ENCODE measurements at regions not wholly inside any gene's neighbourhood (a gene's known extent, or its start where the extent isn't known, plus 50 kb on each side); places are given as distances from the start of the nearest gene placed in this dataset.

DNA sequence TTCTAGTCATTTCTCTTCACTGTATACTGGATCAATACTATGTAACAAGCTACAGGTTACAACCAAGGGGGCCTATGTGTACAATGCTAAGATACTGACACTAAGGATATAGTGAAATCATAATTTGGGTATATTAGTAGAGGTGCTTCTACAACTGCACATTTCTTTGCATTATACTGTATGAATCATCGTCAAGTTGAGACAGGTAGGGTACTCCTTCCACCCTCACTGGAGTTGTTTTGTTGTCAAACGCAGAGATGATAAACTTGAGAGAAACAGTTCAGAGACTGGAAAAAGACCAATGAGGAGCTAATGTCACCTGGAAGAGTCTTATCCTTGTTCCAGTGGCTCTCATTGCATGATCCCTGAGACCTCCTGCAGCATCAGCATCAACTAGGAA lies 208.2 kb upstream of the PRPS1L1 start:
- DNase-seq (ENCODE audit: low spot score in 2 of 2) (no peak), FAIRE-seq (no peak)

DNA sequence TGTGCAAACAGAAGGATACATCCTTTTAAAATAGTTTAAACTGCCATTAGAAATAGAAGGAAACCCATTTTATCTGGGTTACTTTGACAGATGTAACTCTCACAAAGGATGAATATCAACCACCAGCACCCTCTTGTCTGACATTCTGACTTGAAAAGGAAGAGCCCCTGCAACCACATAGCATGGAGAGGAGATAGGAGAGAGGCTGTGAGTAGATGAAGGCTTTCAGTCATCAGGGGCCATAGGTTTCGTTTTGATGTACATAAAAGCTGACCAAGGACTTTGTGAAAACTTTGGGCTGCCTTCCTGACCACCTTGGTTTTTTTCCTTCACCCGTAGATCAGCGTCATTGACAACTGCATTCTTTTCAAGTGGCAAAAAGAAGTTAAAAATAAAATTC lies 211.6 kb upstream of the PRPS1L1 start:
- FAIRE-seq (no peak), DNase-seq (ENCODE audit: low spot score in 2 of 2) (no peak)

DNA sequence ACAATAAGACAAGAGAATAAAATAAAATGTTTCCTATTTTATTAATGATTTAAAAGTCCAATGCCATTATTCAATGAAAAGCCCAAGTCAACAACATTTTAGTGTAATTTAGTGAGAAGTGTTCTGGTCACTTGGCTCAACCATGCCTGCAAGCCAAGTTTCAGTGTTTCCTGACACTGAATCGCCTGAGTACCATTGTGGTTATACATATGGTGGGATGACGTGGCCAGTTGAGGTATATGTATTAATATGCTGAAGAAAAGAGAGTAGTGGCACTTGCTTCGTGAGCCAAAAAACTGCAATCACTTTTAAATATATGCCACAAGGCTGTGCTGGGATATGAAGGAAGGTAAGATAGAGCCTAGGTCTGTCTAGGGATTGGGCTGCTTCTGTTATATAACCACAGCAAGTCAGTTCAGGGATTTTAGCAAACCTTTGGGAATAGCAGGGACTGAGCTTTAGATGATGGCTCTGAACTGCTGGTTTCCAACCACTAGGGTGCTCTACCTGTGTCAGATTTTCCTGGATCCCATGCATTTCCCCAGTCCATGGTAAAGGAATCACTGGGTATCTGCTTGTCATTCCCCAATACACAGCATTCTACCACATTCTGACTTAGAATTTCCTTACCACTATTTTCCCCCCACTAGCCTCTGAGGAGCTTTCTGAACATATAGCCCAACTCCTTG lies 214.0 kb upstream of the PRPS1L1 start:
- DNase-seq (ENCODE audit: low spot score in 2 of 2) (no peak), FAIRE-seq (no peak)

DNA sequence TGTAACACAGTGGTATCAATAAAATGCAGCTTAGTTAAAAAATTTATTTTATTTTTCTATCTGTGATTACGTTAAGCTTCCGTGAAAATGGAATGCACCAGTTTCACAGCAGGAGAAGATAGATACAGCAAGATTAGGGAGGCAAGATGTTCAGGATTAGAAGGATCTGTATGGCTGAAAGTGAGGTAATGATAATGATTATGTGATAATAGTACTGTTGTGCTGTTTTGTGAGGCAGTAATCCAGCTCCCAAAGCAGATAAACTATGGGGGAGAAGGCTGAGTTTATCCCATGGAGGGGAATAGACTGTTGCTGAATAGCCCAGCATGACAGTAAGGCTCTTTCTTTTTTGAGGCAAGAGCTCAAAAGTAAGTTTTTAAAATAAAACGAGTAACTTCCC lies 216.1 kb upstream of the PRPS1L1 start:
- DNase-seq (ENCODE audit: low spot score in 2 of 2) (no peak), FAIRE-seq (no peak)

DNA sequence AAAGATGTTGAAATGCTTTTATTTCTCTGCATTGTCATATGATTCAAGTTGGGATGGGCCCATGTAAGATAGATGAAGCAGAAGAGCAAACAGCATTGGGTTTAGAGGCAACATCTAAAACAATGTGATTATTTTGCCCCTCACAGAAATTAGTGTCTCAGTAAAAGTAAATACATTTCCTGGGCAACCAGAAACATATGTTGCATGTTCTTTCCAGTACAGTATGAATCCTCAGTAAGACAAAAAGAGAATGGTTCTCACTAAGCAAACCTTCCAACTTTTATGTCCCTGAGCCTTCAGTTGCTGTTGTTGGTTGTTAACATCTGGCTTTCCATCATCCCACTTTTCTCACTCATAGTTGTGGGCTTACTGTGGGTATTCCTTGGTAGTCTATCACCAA lies 222.5 kb upstream of the PRPS1L1 start:
- FAIRE-seq: no peak
- no peak for DNase-seq (ENCODE audit: low spot score in 2 of 2)

DNA sequence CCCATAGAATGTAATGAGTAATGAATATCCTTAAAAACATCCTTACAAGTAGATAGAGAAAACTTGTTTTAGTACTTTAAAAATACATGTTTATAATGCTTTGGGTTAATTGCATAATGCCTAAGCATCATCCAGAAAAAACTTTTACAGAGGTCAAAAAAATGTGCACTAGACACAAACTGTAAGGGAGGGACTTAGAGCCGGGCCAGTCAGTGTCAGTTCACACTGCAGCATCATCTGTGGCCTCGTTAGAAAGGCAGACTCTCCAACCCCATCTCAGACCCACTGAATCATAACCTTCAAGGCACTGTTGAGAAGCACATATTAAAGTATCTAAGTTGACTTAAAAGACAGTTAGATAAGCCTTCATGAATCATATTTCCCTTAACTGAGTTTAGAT lies 230.1 kb upstream of the PRPS1L1 start:
- FAIRE-seq (no peak), DNase-seq (ENCODE audit: low spot score in 2 of 2) (no peak)

DNA sequence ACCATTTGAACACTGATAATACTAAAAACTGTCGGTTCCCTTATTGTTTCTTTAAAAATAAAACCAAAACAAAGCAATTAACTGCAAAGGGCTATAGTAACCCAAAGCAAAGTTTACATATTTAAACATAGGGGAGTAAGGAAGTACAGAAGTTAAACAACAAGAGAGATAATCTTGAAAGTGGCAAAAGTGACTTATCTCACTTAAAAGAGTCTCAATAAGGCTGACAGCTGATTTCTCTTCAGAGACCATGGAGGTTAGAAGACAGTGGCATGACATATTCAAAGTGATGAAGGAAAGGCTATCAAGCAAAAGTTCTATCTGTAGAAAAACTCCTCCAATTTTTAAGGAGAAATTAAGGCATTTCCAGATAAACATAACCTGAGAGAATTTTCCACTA lies 233.5 kb upstream of the HDAC9 start:
- FAIRE-seq (no peak), DNase-seq (ENCODE audit: low spot score in 2 of 2) (no peak)

DNA sequence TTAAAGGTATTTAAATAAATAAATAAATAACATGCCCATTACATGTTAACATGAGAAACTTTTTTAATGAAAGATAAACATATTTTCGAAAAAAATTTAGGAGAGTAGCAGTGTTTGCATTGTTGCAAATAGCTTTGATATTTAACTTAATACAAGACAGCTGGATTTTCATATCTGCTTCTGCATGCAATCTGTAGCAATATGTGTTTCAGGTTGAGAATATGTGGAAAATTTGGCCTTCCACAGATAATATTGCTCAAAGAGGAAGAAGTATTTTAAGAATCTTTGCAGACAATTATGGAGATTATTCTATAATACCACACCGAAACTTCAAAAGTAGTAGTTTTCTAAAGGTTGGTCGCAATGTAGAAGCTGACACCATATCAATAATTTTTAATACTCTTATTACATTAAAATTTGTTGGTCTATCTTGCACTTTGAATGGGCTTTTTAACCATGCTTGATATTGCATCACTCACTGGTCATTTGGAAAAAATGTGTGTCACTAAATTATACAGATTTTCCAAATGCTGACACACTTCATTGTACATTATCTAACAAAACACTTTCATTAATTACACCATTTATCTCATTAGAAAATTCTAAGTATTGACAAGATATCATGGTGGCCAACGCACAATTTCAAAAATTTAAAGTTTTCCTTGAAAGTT lies 229.8 kb upstream of the HDAC9 start:
- FAIRE-seq: no peak
- DNase-seq (ENCODE audit: low spot score in 2 of 2): no peak

DNA sequence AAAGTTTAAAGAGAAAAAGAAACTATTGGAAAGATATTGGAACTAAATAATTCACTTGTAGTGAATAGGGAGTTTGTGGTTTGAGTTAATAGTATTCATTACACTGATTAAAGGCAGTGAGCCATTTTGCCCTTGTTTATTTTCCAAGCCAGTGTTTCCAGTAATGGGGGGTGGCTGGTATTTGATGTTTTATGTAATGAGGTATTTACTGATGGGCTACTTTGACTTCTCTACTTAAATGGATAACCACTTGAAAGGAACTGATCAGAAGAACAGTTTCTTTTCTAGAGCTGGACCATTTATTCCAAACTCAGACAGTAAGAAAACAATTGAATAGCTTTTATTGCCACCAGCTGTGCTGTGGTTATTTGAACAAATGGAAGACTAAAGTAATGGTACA lies 227.0 kb upstream of the HDAC9 start:
- no peak for FAIRE-seq
- DNase-seq (ENCODE audit: low spot score in 2 of 2): no peak

DNA sequence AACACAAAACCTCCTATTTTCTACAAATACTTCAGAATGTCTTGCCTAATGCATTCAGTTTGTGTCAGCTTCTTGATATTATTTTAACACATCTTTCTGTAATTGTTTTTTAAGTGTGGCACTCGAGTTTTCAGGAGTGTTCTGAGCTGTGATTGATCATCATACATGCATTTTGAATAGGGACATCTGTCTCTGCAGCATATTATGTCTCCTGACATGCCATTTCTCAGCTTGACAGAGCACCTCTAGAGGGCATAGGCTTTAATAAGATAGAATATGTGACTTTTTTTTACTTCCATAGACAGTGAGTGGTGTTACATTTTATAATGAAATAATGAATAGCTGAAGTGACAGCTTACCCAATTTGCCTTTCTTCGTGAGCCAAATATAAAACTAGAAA lies 219.2 kb upstream of the HDAC9 start:
- no peak for FAIRE-seq
- no peak for DNase-seq (ENCODE audit: low spot score in 2 of 2)

DNA sequence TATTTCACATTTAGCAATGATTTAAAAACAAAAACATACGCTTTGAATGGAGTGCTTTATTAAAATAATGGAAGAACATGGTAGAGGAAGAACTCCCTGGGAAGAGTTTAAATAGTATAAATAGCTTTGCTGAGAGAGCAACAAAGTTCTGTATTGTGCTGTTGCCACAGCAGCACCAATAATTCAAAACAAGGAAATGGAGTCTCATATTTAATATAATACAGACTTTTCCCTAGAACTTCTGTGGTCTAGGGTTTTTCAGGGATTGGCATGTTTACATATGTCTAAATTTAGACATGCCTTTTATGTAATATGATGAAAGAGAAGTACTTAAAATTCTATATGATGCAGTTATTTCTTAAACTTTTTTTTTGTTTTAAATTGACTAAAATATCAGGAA lies 217.2 kb upstream of the HDAC9 start:
- no peak for FAIRE-seq
- DNase-seq (ENCODE audit: low spot score in 2 of 2): no peak

DNA sequence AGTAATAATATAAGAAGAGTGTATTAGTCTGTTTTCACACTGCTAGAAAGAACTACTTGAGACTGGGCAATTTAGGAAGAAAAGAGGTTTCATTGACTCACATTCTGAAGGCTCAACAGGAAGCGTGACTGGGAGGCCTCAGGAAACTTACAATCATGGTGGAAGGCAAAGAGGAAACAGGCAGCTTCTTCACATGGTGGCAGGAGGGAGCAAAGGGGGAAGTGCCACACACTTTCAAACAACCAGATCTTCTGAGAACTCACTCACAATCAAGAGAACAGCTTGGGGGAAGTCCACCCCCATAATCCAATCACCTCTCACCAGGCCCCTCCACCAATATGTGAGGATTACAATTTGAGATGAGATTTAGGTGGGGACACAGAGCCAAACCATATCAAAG lies 212.5 kb upstream of the HDAC9 start:
- DNase-seq (ENCODE audit: low spot score in 2 of 2): no peak
- no peak for FAIRE-seq

DNA sequence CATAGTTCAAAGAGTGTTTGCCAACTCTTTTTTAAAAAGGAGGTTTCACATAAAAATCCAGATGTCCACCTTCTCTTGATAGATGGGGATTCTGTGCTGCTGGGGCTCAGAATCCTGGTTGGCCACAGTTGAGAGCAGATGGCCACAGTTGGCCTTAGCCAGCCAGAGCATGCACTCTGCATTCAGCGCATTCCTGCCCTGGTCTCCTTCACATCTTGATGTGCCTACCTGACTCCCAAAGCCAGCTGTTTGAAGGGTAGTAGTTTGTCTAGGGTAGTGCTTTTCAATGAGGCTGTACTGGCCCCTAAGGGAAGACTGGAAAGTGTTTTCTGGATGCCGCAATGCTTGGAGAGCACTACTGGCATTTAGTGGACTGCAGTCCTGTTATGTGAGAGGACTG lies 208.1 kb upstream of the HDAC9 start:
- FAIRE-seq (no peak), DNase-seq (ENCODE audit: low spot score in 2 of 2) (no peak)

DNA sequence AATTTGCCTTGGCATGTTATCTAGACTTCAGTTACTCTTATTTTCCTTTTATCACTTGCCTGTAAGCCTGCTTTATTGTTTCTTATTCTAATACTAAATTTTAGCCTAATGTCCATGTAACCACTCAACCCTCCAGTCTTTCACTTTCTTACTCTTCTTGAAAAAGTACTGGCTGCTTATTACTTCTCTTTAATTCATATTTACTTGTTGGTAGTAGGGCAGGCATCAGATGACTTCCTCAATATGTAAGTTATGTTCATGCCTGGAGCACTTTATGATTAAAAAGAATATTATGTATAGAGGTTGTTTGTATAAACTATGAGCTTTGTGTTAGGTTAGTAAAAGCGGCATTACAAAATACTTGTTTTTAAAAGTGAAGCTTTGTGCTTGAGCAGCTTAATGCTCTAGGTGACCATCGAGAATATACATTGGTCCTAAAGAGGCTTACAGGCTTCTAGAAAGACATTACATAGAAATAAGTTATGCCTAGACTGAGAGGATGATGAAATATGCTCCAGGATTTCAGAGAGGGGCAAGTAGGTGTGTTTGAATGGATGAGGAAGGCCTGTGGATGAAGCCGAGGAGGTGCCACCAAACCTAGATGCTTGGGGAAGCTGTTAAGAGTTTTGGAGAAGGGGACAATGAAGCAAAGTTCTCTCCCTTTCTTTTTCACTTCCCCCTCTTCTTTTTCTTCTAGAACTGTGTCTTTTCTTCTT lies 207.1 kb upstream of the HDAC9 start:
- DNase-seq (ENCODE audit: low spot score in 2 of 2) (no peak), FAIRE-seq (no peak)

DNA sequence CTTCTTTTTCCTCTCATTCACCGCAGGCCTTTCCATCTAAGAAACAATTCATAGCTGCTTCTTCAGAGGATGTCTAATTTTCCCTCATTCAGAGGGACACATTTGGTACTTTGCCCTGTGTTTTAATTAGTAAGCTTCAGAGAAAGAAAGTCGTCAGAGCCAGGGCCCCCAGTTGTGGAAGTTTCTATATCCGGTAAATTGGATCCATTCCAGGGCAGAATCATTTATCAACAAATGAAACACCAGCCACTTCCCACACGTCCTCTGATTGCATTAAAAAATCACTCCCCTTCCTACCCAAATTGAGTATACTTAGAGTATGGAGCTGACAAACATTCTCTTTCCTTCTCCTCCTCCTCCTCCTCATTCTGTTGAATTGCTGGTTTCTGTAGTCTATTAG lies 205.8 kb upstream of the HDAC9 start:
- DNase-seq (ENCODE audit: low spot score in 2 of 2): no peak
- FAIRE-seq: no peak

DNA sequence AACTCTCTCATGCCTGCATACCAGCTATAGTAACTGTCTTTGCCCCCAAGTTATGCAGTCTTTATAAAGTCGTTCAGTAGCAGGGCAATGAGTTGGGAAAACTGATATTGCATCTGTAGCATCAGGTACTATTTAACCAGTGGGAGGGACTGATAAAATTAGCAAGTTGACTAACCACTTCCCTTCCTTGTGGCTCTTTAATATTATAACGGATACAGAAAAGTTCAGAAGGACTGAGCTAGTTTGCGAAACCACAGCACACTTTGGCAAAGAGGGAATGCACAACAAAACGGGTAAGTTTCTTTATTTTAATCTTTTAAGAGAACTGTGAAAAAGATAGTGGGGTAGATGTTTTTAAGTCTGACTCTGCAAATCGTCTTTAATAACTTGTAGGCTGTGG lies 205.3 kb upstream of the HDAC9 start:
- no peak for DNase-seq (ENCODE audit: low spot score in 2 of 2)
- FAIRE-seq: no peak

DNA sequence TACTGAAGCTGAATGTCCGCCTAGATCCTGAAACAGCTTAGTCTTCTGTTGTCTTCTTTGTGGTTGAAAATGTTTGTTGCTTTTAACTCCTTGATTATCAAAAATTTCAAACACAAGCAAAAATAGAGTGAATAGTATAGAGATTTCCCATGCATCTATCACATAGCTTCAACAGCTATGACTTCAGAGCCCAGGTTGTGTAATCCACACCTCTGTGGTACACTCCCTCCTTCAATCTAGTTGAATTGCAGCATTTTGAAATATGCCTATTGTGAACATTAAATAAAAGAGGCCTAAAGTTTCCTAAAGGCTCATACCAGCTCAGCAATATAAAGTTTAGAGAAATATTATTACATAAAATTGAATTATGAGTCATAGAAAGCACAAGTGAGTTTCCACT lies 204.7 kb upstream of the HDAC9 start:
- FAIRE-seq (no peak), DNase-seq (ENCODE audit: low spot score in 2 of 2) (no peak)

DNA sequence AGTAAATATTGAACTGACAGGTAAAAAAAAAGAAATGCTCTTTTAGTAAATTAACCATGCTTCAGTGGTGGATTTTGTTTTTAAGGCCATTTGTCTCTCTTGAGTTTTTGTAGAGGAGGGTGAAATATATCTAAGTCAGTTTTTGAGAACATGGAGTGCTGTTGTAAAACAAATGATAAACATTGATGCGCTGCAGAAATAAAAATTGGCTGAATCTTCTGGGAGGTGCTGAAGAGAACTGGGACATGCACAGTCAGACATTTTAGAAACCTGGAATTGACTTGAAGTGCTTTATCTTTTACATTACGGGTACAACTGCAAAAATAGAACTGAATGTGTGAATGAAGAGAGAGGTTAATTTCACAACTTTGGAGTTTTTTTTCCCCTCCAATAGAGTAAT lies 203.0 kb upstream of the HDAC9 start:
- DNase-seq (ENCODE audit: low spot score in 2 of 2): no peak
- no peak for FAIRE-seq

DNA sequence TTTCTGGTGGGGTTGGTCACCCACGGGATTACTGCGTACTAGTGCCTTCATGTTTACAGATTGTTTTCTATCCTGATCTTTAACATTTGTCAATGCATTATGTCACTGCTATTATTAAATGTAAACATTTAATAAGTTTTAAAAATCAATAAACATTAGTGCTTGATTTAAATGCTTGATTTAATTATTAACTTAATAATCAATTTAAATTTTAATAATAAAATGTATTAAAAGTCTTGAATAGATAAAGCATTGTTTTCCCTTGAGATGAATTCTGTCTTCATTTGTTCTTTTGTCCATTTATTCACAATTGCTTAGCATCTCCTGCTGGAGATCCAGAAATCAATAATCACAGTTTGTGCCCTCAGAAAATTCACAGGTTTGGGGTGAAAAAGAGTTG lies 201.8 kb upstream of the HDAC9 start:
- no peak for DNase-seq (ENCODE audit: low spot score in 2 of 2)
- FAIRE-seq: no peak

DNA sequence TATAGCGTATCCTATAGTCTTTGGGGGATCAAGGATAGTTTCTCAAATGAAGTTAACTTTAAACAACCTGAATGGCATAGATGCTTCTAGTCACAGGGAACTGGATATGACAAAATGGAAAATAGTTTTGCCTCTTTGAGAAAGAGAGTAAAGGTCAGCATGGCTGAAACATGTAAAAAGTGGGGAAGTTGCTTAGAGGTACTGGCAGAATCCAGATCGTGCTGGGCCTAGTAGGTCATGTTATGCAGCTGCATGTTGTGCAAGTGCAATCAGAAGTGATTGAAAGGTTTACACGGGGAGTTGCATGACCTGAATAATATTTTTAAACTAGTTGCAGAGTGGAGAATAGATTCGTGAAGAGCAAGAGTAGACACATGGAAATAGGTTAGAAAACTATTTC lies 201.1 kb upstream of the HDAC9 start:
- DNase-seq (ENCODE audit: low spot score in 2 of 2): no peak
- FAIRE-seq: no peak

DNA sequence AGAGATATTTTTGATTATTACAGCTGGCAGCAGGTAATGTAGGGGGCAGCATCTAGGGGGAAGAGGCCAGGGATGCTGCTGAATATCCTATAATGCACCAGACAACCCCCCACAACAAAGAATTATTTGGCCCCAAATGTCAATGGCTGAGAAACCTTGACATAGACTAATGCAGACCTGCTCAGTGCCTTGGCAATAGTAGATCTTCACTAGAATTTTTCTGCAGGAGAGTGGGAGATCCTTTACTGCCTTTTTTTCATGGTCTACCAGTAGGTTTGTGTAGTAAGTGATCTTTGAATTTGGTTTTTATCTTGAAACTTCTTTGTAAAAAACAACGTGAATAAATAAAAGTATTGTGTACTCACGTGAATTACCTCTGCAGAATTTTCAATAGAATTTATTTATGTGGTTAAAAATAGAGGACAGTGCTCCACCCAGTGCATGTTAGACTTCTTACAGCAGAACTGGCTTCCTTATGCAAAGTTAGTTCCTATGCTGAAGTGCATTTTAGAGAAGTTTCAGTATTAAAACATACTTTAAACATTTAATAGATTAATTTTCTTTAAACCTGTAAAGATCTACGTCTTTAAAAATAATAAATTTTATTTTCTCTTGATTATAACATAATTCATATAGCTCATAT lies 199.6 kb upstream of the HDAC9 start:
- FAIRE-seq: peak; percentile 50
- DNase-seq (ENCODE audit: low spot score in 2 of 2): no peak

DNA sequence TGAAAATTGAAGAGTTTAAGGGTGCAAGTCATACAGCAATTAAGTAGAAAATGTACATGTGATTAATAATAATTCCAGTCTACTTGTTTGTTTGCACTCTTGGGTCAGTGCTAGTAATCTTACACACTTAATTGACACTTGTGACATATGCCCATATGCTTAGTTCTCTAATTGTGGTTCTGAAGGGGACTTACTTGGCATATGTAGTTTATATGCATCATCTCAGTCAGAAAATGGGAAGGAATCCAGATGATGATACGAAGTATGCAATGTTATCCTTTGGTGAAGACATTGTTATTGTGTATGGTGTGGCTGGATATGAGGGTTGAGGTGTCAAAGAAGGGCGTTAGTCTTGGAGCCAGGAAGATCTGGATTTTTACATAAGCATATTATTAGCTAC lies 193.5 kb upstream of the HDAC9 start:
- DNase-seq (ENCODE audit: low spot score in 2 of 2): no peak
- FAIRE-seq: no peak
